ENCODE measurements at regions not wholly inside any gene's neighbourhood (a gene's known extent, or its start where the extent isn't known, plus 50 kb on each side); places are given as distances from the start of the nearest gene placed in this dataset.

DNA sequence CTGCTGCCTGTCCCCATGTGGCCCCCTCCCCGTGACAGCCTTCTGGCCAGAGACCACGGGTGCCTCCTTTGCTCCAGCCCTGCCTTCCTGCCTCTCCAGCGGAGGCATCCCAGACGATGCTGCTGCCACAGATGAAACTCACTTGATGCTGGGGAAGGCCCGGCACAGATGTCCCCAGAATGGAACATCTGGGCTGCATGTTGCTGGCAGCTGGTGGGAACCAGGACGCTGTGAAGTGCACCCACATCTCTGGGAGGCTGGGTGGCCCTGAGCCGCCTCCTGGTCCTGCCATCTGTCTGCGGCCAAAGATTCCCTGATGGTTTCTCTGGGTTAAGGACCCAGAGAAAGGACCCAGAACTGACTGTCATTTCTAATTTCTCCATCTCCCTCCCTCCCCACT is 51.9 kb upstream of the PTPRS start:
- Mint-ChIP-seq H3K27me3 (peaks cover 11% of the 10 kb centered on the region), H3K36me3 (ENCODE audit: low read depth) (no peaks in the 10 kb centered on the region), H3K4me1 (no peaks in the 10 kb centered on the region), H3K9me3 (peaks cover 8% of the 10 kb centered on the region), H3K27ac (no peak overlapping the region), H3K4me3 (no peak overlapping the region)
- DNase-seq = no peak
- ChIA-PET POLR2A (no interaction called here), CTCF (no interaction called here)

DNA sequence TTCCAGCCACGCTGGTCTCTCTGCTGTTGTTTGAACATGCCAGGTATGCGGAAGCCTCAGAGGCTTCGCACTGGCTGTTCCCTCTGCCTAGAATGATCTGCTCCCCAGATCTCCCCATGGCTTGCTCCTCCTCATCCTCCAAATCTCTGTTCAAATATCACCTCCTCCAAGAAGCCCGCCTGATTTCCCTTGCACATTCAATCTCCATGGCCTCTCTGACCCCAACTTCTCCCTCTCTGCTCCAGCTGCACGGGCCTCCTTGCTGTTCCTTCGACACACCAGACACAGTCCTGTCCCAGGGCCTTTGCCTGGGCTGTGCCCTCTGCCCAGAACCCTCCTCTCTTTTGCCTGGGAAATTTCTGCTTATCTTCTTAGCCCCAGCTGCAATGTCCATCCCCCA is 52.5 kb upstream of the PTPRS start:
- Mint-ChIP-seq H3K4me3 (no peak overlapping the region), H3K36me3 (ENCODE audit: low read depth) (no peaks in the 10 kb centered on the region)

DNA sequence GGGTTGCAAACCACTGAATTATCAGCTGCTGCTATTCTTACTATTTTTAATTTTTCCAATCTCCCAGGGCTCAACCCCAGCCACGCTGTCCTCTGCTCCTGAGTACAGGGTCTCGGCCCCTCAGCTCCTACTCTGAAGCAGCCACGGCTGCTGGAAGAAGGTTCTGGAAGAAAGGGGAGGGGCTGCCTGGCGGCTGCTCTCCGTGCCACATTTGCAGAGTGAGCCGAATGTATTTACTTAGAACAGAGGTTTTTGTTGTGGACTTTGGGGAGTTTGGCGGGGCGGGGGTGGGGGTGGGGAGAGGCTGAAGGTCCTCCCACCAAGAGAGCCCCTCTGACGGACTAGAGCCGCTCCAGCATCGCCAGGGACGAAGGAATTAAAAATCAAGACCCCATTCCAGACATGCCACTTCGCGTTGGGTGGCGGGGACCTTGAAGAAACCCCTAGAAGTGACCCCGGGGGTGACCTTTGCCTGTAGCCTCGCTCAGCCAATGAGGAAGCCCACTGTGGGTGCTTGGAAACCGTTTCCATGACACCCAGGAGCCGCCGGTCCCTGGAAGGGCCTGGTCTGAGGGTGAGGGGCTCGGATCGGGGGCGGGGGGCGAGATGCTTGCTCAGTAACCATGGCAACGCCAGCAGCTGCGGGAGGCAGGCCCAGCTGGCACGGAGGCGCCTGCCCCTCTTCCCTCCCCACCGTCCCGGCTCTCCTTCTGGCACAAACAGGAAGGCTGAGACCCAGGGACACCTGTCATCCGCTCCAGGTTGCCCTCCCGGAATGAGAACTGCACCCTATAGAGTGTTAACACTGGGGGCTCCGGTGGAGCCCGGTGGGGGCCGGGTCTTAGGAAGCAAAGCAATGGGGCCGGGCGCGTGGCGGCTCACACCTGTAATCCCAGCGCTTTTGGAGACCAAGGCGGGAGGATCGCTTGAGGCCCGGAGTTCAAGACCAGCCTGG is 54.2 kb upstream of the PTPRS start:
- H3K36me3 Mint-ChIP-seq (ENCODE audit: low read depth) = no peaks in the 10 kb centered on the region
- no peaks in the 10 kb centered on the region for H3K9me3 Mint-ChIP-seq
- H3K4me3 Mint-ChIP-seq = no peak overlapping the region
- H3K27ac Mint-ChIP-seq = no peak overlapping the region
- CTCF ChIA-PET = no interaction called here
- H3K27me3 Mint-ChIP-seq = peaks cover 13% of the 10 kb centered on the region
- DNase-seq = no peak
- POLR2A ChIA-PET = no interaction called here
- H3K4me1 Mint-ChIP-seq = no peaks in the 10 kb centered on the region

More for the DNA sequence above, 52.5 kb upstream of the PTPRS start:
- CTCF ChIA-PET = no interaction called here
- POLR2A ChIA-PET = no interaction called here
- peaks cover 12% of the 10 kb centered on the region for H3K27me3 Mint-ChIP-seq
- no peaks in the 10 kb centered on the region for H3K4me1 Mint-ChIP-seq
- H3K9me3 Mint-ChIP-seq = peaks cover 5% of the 10 kb centered on the region
- DNase-seq = no peak
- no peak overlapping the region for H3K27ac Mint-ChIP-seq

DNA sequence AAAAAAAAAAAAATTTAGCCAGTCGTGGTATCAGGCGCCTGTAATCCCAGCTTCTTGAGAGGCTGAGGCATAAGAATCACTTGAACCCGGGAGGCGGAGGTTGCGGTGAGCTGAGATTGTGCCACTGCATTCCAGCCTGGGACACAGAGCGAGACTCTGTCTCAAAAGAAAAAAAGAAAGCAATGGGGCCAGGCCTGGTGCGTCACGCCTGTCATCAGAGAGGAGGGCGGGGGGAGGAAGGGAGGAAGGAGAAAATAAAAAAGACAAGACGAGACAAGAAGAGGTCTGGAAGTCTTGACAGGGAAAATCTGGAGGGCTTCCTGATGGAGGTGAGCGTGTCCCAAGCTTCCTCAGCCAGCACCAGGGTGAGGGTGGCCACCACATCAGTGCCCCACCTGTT is 54.9 kb upstream of the PTPRS start:
- no peak overlapping the region for H3K27ac Mint-ChIP-seq
- no peaks in the 10 kb centered on the region for H3K36me3 Mint-ChIP-seq (ENCODE audit: low read depth)
- H3K4me1 Mint-ChIP-seq = no peaks in the 10 kb centered on the region
- H3K9me3 Mint-ChIP-seq = no peaks in the 10 kb centered on the region
- ChIA-PET CTCF (no interaction called here), POLR2A (no interaction called here)
- H3K4me3 Mint-ChIP-seq = no peak overlapping the region
- peaks cover 13% of the 10 kb centered on the region for H3K27me3 Mint-ChIP-seq
- DNase-seq = no peak

- POLR2A ChIA-PET = no interaction called here
- Mint-ChIP-seq H3K4me3 (no peak overlapping the region), H3K27ac (no peak overlapping the region), H3K27me3 (peaks cover 13% of the 10 kb centered on the region), H3K9me3 (no peaks in the 10 kb centered on the region), H3K36me3 (ENCODE audit: low read depth) (no peaks in the 10 kb centered on the region), H3K4me1 (no peaks in the 10 kb centered on the region)
- CTCF ChIA-PET = no interaction called here
- no peak for DNase-seq
These were observed 55.7 kb upstream of the PTPRS start for GRCh38 chr19:5396096-5396939.

DNA sequence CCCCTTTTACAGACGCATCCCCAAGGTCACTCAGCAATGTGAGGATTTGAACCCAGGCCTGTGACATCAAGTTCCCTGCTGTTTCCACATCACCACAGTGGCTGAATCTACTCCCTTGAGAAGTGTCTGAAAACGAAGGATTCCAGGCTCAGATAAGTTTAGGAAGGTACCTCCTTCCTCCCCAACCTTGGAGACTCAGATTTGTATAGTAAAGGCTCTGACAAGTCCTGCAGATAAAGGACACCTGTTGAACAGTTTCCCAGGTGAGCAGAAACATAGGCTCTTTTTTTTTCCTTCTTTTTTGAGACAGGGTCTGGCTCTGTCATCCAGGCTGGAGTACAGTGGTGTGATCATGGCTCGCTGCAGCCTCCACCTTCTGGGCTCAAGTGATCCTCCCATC is 56.4 kb upstream of the PTPRS start:
- no peaks in the 10 kb centered on the region for H3K4me1 Mint-ChIP-seq
- ChIA-PET POLR2A (no interaction called here), CTCF (no interaction called here)
- no peaks in the 10 kb centered on the region for H3K36me3 Mint-ChIP-seq (ENCODE audit: low read depth)
- no peaks in the 10 kb centered on the region for H3K9me3 Mint-ChIP-seq
- H3K4me3 Mint-ChIP-seq = no peak overlapping the region
- H3K27me3 Mint-ChIP-seq = peaks cover 13% of the 10 kb centered on the region
- H3K27ac Mint-ChIP-seq = no peak overlapping the region
- DNase-seq = no peak

GRCh38 chr19:5397804-5398692 is 57.2 kb upstream of the ZNRF4 start:
- DNase-seq = no peak
- H3K4me3 Mint-ChIP-seq = no peak overlapping the region
- no peaks in the 10 kb centered on the region for H3K4me1 Mint-ChIP-seq
- no peak overlapping the region for H3K27ac Mint-ChIP-seq
- H3K9me3 Mint-ChIP-seq = no peaks in the 10 kb centered on the region
- POLR2A ChIA-PET = no interaction called here
- H3K36me3 Mint-ChIP-seq (ENCODE audit: low read depth) = no peaks in the 10 kb centered on the region
- H3K27me3 Mint-ChIP-seq = peaks cover 13% of the 10 kb centered on the region
- CTCF ChIA-PET = no interaction called here

DNA sequence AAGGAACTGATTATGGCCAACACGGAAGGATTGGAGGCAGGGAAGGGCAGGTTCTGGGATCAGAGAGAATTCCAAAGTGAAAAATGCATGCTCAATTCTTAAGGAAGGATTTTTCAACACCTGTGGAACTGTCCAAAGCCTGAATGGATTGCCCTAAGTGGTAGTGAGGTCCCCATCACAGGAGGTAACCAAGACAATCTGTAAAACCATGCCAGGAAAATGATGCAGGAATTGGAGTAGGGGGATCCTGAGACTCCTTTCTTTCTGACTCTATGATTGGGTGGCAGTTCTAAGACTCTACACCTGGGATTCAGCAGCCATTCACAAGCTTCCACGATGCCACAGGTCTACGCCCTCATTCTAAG is 56.5 kb upstream of the ZNRF4 start:
- H3K27ac Mint-ChIP-seq = no peak overlapping the region
- H3K27me3 Mint-ChIP-seq = peaks cover 13% of the 10 kb centered on the region
- DNase-seq = no peak
- H3K36me3 Mint-ChIP-seq (ENCODE audit: low read depth) = no peaks in the 10 kb centered on the region
- CTCF ChIA-PET = no interaction called here
- POLR2A ChIA-PET = no interaction called here
- H3K4me3 Mint-ChIP-seq = no peak overlapping the region
- no peaks in the 10 kb centered on the region for H3K4me1 Mint-ChIP-seq
- H3K9me3 Mint-ChIP-seq = no peaks in the 10 kb centered on the region

DNA sequence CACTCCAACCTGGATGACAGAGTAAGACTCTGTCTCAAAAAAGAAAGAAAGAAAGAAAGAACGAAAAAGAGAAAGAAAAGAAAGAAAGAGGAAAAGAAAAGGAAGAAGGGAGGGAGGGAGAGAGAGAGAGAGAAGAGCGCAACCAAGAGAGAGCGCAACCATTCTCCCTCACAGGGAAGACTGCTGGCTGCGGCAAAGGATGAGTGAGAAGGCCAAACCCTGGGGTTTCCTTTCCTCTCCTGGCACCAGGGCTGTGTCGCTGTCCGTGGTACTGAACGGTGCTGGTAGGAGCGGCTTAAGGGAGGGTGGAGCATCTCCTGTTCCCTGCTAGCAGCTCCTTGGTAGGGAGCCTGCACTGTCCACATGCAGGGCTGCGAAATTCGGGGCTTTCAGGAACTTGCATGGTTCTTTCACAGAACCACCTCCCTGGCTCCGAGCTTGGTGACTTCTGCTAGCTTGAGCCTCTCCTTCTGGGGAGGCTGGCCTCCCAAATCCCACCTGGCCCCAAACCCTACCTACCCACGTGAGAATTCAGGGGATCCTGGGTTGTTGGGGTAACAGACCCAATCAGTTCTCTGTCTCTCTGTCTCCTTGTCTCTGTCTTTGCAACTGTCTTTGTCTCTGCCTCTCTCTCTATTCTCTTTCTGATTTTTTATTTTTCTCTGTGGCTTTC is 51.1 kb upstream of the ZNRF4 start:
- Mint-ChIP-seq H3K4me3 (no peak overlapping the region), H3K9me3 (peaks cover 2% of the 10 kb centered on the region), H3K27ac (no peak overlapping the region), H3K27me3 (no peaks in the 10 kb centered on the region), H3K4me1 (no peaks in the 10 kb centered on the region), H3K36me3 (ENCODE audit: low read depth) (no peaks in the 10 kb centered on the region)
- ChIA-PET CTCF (no interaction called here), POLR2A (no interaction called here)
- peak; percentile 63 for DNase-seq

Measured in activated CD4-positive, alpha-beta memory T cell treated with anti-CD3 and anti-CD28 coated beads, Interleukin-2, amount 10 ng/mL, durations not matched to agents 7 days and 5 days (primary cell).